Caco-2 (cell line): ENCODE measurements at regions not wholly inside any gene's neighbourhood (a gene's known extent, or its start where the extent isn't known, plus 50 kb on each side); places are given as distances from the start of the nearest gene placed in this dataset.

Experiments used
- BruUV-seq: library from RNA; stranded (reverse); fragments of 400-500 nt; replicated peaks from 2 replicates; lab custom pipeline; 2021; lab: Mats Ljungman, UMichigan
- CTCF ChIA-PET: fragments of 300-600 bp; sonication (Branson Sonifier 250); formaldehyde crosslinking; loops from one replicate; lab custom pipeline; 2022; ENCODE audit warnings: antibody characterized with exemption; lab: Charles Lee
- POLR2A ChIA-PET: fragments of 300-600 bp; sonication (Branson Sonifier 250); formaldehyde crosslinking; loops from one replicate; lab custom pipeline; 2022; ENCODE audit warnings: antibody characterized with exemption; lab: Charles Lee
- DNase-seq, 2 experiments: peaks; one replicate each; pipeline versions ENCODE4 v3.0.0 to v3.0.0-alpha.2; 2020 to 2022
- H3K27me3 ChIP-seq: replicated peaks from 2 replicates; pipeline ENCODE4 v1.6.0; 2011; ENCODE audit warnings: low read length; ENCODE audit not compliant: control insufficient read depth, insufficient read depth
- H3K36me3 ChIP-seq: 2 replicates; pipeline ENCODE4 v1.5.1; 2011; ENCODE audit warnings: low read length; ENCODE audit not compliant: control insufficient read depth, insufficient read depth
- H3K4me1 ChIP-seq: fragments of 250-450 bp; sonication (Bioruptor Pico); 2 replicates; pipeline ENCODE4 v1.5.1; 2020; ENCODE audit warnings: mild to moderate bottlenecking
- H3K4me3 ChIP-seq: 2 replicates; pipeline ENCODE4 v1.5.1; 2011; ENCODE audit warnings: low read depth, mild to moderate bottlenecking, control low read depth, low read length
- H3K9me3 ChIP-seq: fragments of 250-450 bp; sonication (Bioruptor Pico); 2 replicates; pipeline ENCODE4 v1.5.1; 2020; ENCODE audit warnings: mild to moderate bottlenecking, moderate library complexity
- H3K27ac Mint-ChIP-seq: one replicate; pipeline ENCODE4 v1.8.0; 2022; ENCODE audit warnings: mixed read lengths; ENCODE audit not compliant: unreplicated experiment
- H3K27me3 Mint-ChIP-seq: one replicate; pipeline ENCODE4 v1.8.0; 2022; ENCODE audit warnings: mixed read lengths; ENCODE audit not compliant: insufficient read depth, unreplicated experiment
- H3K36me3 Mint-ChIP-seq: one replicate; pipeline ENCODE4 v1.8.0; 2022; ENCODE audit warnings: mild to moderate bottlenecking, mixed read lengths; ENCODE audit not compliant: insufficient read depth, unreplicated experiment
- H3K4me1 Mint-ChIP-seq: one replicate; pipeline ENCODE4 v1.8.0; 2022; ENCODE audit warnings: low read depth, mixed read lengths; ENCODE audit not compliant: unreplicated experiment
- H3K4me3 Mint-ChIP-seq: one replicate; pipeline ENCODE4 v1.8.0; 2022; ENCODE audit warnings: mild to moderate bottlenecking, moderate library complexity, mixed read lengths; ENCODE audit not compliant: unreplicated experiment
- H3K9me3 Mint-ChIP-seq: one replicate; pipeline ENCODE4 v1.8.0; 2022; ENCODE audit warnings: mixed read lengths; ENCODE audit not compliant: unreplicated experiment
- CTCF ChIP-seq, 2 experiments: fragments of 200-600 bp in 1 of 2; IDR thresholded peaks; 1 replicate in 1 of 2; 2 replicates in 1 of 2; pipeline versions ENCODE4 v1.5.1 to v1.8.0; 2011 to 2022; ENCODE audit warnings: antibody characterized with exemption in 1 of 2, control low read depth in 1 of 2, inconsistent platforms in 1 of 2, low read depth in 1 of 2, low read length in 1 of 2, mild to moderate bottlenecking in 1 of 2, moderate library complexity in 1 of 2; ENCODE audit not compliant: insufficient read depth in 1 of 2, severe bottlenecking in 1 of 2, unreplicated experiment in 1 of 2
- intact Hi-C: fragments of 100-400 bp; cut with micrococcal nuclease; formaldehyde crosslinking; loops from one replicate; pipeline ENCODE4 v1.10.0; 2022; ENCODE audit not compliant: unreplicated experiment

GRCh38 chr16:85293458-85293857 is 181.2 kb upstream of the CIBAR2 start:
- intact Hi-C loops = no loop called here
- no peaks in the 10 kb centered on the region for H3K27me3 Mint-ChIP-seq
- H3K36me3 Mint-ChIP-seq = peaks cover 7% of the 10 kb centered on the region
- BruUV-seq = no TSS peak
- no peak overlapping the region for H3K4me3 Mint-ChIP-seq
- no peak for TF ChIP-seq CTCF (IDR thresholded peaks at IDR 0.05; ENCODE audit: insufficient read depth in 1 of 2, low read depth in 1 of 2, low read length in 1 of 2, severe bottlenecking in 1 of 2, unreplicated experiment in 1 of 2)
- POLR2A ChIA-PET = no interaction called here
- Histone ChIP-seq H3K9me3 (no peaks in the 10 kb centered on the region), H3K36me3 (no peaks in the 10 kb centered on the region), H3K27me3 (no peaks in the 10 kb centered on the region), H3K4me3 (no peak overlapping the region), H3K4me1 (peaks cover 13% of the 10 kb centered on the region; the same call in 1 of the 2 replicates)
- no peaks in the 10 kb centered on the region for H3K9me3 Mint-ChIP-seq
- H3K27ac Mint-ChIP-seq = no peak overlapping the region
- no peak for DNase-seq
- CTCF ChIA-PET = no interaction called here
- H3K4me1 Mint-ChIP-seq = peaks cover 4% of the 10 kb centered on the region

GRCh38 chr16:85293904-85294642 is 181.8 kb upstream of the CIBAR2 start:
- no peaks in the 10 kb centered on the region for H3K9me3 Mint-ChIP-seq
- no peak for DNase-seq
- H3K9me3 ChIP-seq = no peaks in the 10 kb centered on the region
- H3K4me3 Mint-ChIP-seq = no peak overlapping the region
- no peak overlapping the region for H3K4me3 ChIP-seq
- peaks cover 7% of the 10 kb centered on the region for H3K36me3 Mint-ChIP-seq
- intact Hi-C loops = no loop called here
- no peaks in the 10 kb centered on the region for H3K27me3 Mint-ChIP-seq
- CTCF ChIA-PET = no interaction called here
- H3K36me3 ChIP-seq = no peaks in the 10 kb centered on the region
- POLR2A ChIA-PET = no interaction called here
- no peak overlapping the region for H3K27ac Mint-ChIP-seq
- no peak for TF ChIP-seq CTCF (IDR thresholded peaks at IDR 0.05; ENCODE audit: insufficient read depth in 1 of 2, low read depth in 1 of 2, low read length in 1 of 2, severe bottlenecking in 1 of 2, unreplicated experiment in 1 of 2)
- H3K4me1 ChIP-seq = peaks cover 13% of the 10 kb centered on the region; the same call in 1 of the 2 replicates
- no TSS peak for BruUV-seq
- H3K4me1 Mint-ChIP-seq = peaks cover 4% of the 10 kb centered on the region
- no peaks in the 10 kb centered on the region for H3K27me3 ChIP-seq

GRCh38 chr16:85294810-85295508 is 182.7 kb upstream of the CIBAR2 start:
- Histone ChIP-seq H3K9me3 (no peaks in the 10 kb centered on the region), H3K4me3 (no peak overlapping the region), H3K4me1 (peaks cover 13% of the 10 kb centered on the region; the same call in 1 of the 2 replicates), H3K36me3 (no peaks in the 10 kb centered on the region), H3K27me3 (no peaks in the 10 kb centered on the region)
- peaks cover 4% of the 10 kb centered on the region for H3K4me1 Mint-ChIP-seq
- intact Hi-C loops = loop anchor here (5.0 kb wide), 1 partner anchor 37 kb away; no protein-coding TSS in a partner anchor
- DNase-seq = no peak
- no peaks in the 10 kb centered on the region for H3K9me3 Mint-ChIP-seq
- no peak overlapping the region for H3K27ac Mint-ChIP-seq
- POLR2A ChIA-PET = no interaction called here
- H3K36me3 Mint-ChIP-seq = peaks cover 7% of the 10 kb centered on the region
- no peak for TF ChIP-seq CTCF (IDR thresholded peaks at IDR 0.05; ENCODE audit: insufficient read depth in 1 of 2, low read depth in 1 of 2, low read length in 1 of 2, severe bottlenecking in 1 of 2, unreplicated experiment in 1 of 2)
- no peak overlapping the region for H3K4me3 Mint-ChIP-seq
- no peaks in the 10 kb centered on the region for H3K27me3 Mint-ChIP-seq
- CTCF ChIA-PET = no interaction called here
- BruUV-seq = no TSS peak
